Erythroblast (primary cell): ENCODE measurements at regions not wholly inside any gene's neighbourhood (a gene's known extent, or its start where the extent isn't known, plus 50 kb on each side); places are given as distances from the start of the nearest gene placed in this dataset.

Source experiments
- GATA1 ChIP-seq: IDR thresholded peaks from 2 replicates; pipeline ENCODE4 v1.6.1; 2011; ENCODE audit warnings: low read depth, mild to moderate bottlenecking, control low read depth, low read length, moderate library complexity
- POLR2A ChIP-seq: IDR thresholded peaks from 2 replicates; pipeline ENCODE4 v1.6.1; 2011; ENCODE audit warnings: mild to moderate bottlenecking, low read length

- TF ChIP-seq POLR2A (no peak), GATA1 (no peak)
Observed at GRCh38 chr3:94362393-94362792, 299.5 kb downstream of the NSUN3 start.
